MCF 10A (cell line): ENCODE measurements at regions not wholly inside any gene's neighbourhood (a gene's known extent, or its start where the extent isn't known, plus 50 kb on each side); places are given as distances from the start of the nearest gene placed in this dataset.

Experiments
- BruUV-seq: library from RNA; stranded (reverse); fragments of 400-500 nt; replicated peaks from 2 replicates; lab custom pipeline; 2021; lab: Mats Ljungman, UMichigan
- CTCF ChIA-PET: fragments of 300-600 bp; sonication (Branson Sonifier 250); formaldehyde crosslinking; extraction: SDS; loops from one replicate; lab custom pipeline; 2021; ENCODE audit warnings: antibody characterized with exemption, inconsistent platforms; lab: Yijun Ruan, JAX
- POLR2A ChIA-PET: fragments of 300-600, 350-650 bp; sonication (Branson Sonifier 250); formaldehyde crosslinking; extraction: SDS; loops from one replicate; lab custom pipeline; 2020; ENCODE audit warnings: antibody characterized with exemption, inconsistent platforms; lab: Yijun Ruan, JAX
- DNase-seq: peaks from one replicate; pipeline ENCODE4 v3.0.0-alpha.2; 2018; ENCODE audit not compliant: unreplicated experiment
- H3K27ac Mint-ChIP-seq: one replicate; pipeline ENCODE4 v1.8.0; 2022; ENCODE audit warnings: mild to moderate bottlenecking, low read depth, mixed read lengths; ENCODE audit not compliant: unreplicated experiment
- H3K27me3 Mint-ChIP-seq: one replicate; pipeline ENCODE4 v1.8.0; 2022; ENCODE audit warnings: mixed read lengths; ENCODE audit not compliant: insufficient read depth, unreplicated experiment
- H3K36me3 Mint-ChIP-seq: one replicate; pipeline ENCODE4 v1.8.0; 2022; ENCODE audit warnings: mild to moderate bottlenecking, moderate library complexity, mixed read lengths; ENCODE audit not compliant: insufficient read depth, unreplicated experiment
- H3K4me1 Mint-ChIP-seq: one replicate; pipeline ENCODE4 v1.8.0; 2022; ENCODE audit warnings: mixed read lengths; ENCODE audit not compliant: insufficient read depth, unreplicated experiment
- H3K4me3 Mint-ChIP-seq: one replicate; pipeline ENCODE4 v1.8.0; 2022; ENCODE audit warnings: mild to moderate bottlenecking, moderate library complexity, mixed read lengths; ENCODE audit not compliant: unreplicated experiment
- H3K9me3 Mint-ChIP-seq: one replicate; pipeline ENCODE4 v1.8.0; 2022; ENCODE audit warnings: mixed read lengths; ENCODE audit not compliant: unreplicated experiment
- CTCF ChIP-seq: fragments of 200-600 bp; IDR thresholded peaks from one replicate; pipeline ENCODE4 v1.8.0; 2022; ENCODE audit warnings: antibody characterized with exemption, mild to moderate bottlenecking; ENCODE audit not compliant: unreplicated experiment
- intact Hi-C: fragments of 100-400 bp; cut with micrococcal nuclease; formaldehyde crosslinking; loops from 2 replicates; pipeline ENCODE4 v1.14.1; 2022

- peak; percentile 63 for TF ChIP-seq CTCF
- Mint-ChIP-seq H3K36me3 (peaks cover 15% of the 10 kb centered on the region), H3K4me3 (no peak overlapping the region), H3K27ac (no peak overlapping the region), H3K27me3 (no peaks in the 10 kb centered on the region), H3K9me3 (no peaks in the 10 kb centered on the region), H3K4me1 (peaks cover 27% of the 10 kb centered on the region)
- no TSS peak for BruUV-seq
- ChIA-PET POLR2A (interaction anchor here (0.7 to 1.5 kb wide), 2 partner anchors 88 to 193 kb away, joined by 3 to 6 read pairs; partner anchors contain the start of gene AK4), CTCF (interaction anchor here (0.5 to 4.0 kb wide), 14 partner anchors 19 to 1166 kb away, joined by 3 to 31 read pairs (median 3); no protein-coding TSS in a partner anchor)
- intact Hi-C loops: loop anchor here (1.0 to 5.0 kb wide), 3 partner anchors 149 to 1182 kb away; no protein-coding TSS in a partner anchor
- DNase-seq: peak; percentile 54
Observed at GRCh38 chr1:65059930-65060538, 88.0 kb upstream of the AK4 start.

GRCh38 chr1:65062339-65062738 is 85.7 kb upstream of the AK4 start:
- intact Hi-C loops: loop anchor here (5.0 kb wide), 1 partner anchor 1180 kb away; no protein-coding TSS in a partner anchor
- CTCF ChIA-PET: interaction anchor here (0.6 to 5.7 kb wide), 19 partner anchors 8 to 1434 kb away, joined by 3 to 101 read pairs (median 3); no protein-coding TSS in a partner anchor

GRCh38 chr1:65063025-65063424 is 85.0 kb upstream of the AK4 start:
- ChIA-PET POLR2A (interaction anchor here (1.2 to 1.5 kb wide), 3 partner anchors 11 to 135 kb away, joined by 3 read pairs; no protein-coding TSS in a partner anchor), CTCF (interaction anchor here (0.6 to 5.7 kb wide), 19 partner anchors 8 to 1433 kb away, joined by 3 to 101 read pairs (median 4); no protein-coding TSS in a partner anchor)
- H3K27me3 Mint-ChIP-seq: no peaks in the 10 kb centered on the region
- peaks cover 27% of the 10 kb centered on the region for H3K4me1 Mint-ChIP-seq
- H3K27ac Mint-ChIP-seq: no peak overlapping the region
- H3K36me3 Mint-ChIP-seq: no peaks in the 10 kb centered on the region
- H3K9me3 Mint-ChIP-seq: no peaks in the 10 kb centered on the region
- H3K4me3 Mint-ChIP-seq: no peak overlapping the region
- peak; percentile 20 for TF ChIP-seq CTCF
- BruUV-seq: no TSS peak
- intact Hi-C loops: loop anchor here (5.0 kb wide), 1 partner anchor 1179 kb away; no protein-coding TSS in a partner anchor
- DNase-seq: no peak

More at GRCh38 chr1:65062339-65062738, 85.7 kb upstream of the AK4 start:
- Mint-ChIP-seq H3K4me1 (peaks cover 27% of the 10 kb centered on the region), H3K9me3 (no peaks in the 10 kb centered on the region), H3K27ac (no peak overlapping the region), H3K27me3 (no peaks in the 10 kb centered on the region), H3K4me3 (no peak overlapping the region), H3K36me3 (peaks cover under 1% of the 10 kb centered on the region)
- no peak for TF ChIP-seq CTCF
- no peak for DNase-seq
- POLR2A ChIA-PET: interaction anchor here (1.2 to 1.5 kb wide), 3 partner anchors 12 to 136 kb away, joined by 3 read pairs; no protein-coding TSS in a partner anchor
- no TSS peak for BruUV-seq

- no peaks in the 10 kb centered on the region for H3K9me3 Mint-ChIP-seq
- peak overlapping the region; percentile 77 for H3K4me3 Mint-ChIP-seq
- TSS peak; percentile 21 for BruUV-seq
- DNase-seq: no peak
- peak overlapping the region; percentile 65 for H3K27ac Mint-ChIP-seq
- intact Hi-C loops: loop anchor here (5.0 kb wide), 2 partner anchors 357 to 1177 kb away; partner anchors contain the start of genes LEPR and LEPROT
- CTCF ChIA-PET: interaction anchor here (0.7 to 5.7 kb wide), 10 partner anchors 10 to 622 kb away, joined by 3 to 101 read pairs (median 4); no protein-coding TSS in a partner anchor
- H3K4me1 Mint-ChIP-seq: peaks cover 23% of the 10 kb centered on the region
- no peak for TF ChIP-seq CTCF
- H3K27me3 Mint-ChIP-seq: no peaks in the 10 kb centered on the region
- POLR2A ChIA-PET: interaction anchor here (0.5 to 2.9 kb wide), 15 partner anchors 10 to 355 kb away, joined by 3 to 20 read pairs (median 5); partner anchors contain the start of genes AK4, JAK1, LEPR and LEPROT
- H3K36me3 Mint-ChIP-seq: no peaks in the 10 kb centered on the region
Observed at GRCh38 chr1:65064981-65065380, 83.0 kb upstream of the AK4 start.
